HEK293 (cell line): ENCODE measurements at regions not wholly inside any gene's neighbourhood (a gene's known extent, or its start where the extent isn't known, plus 50 kb on each side); places are given as distances from the start of the nearest gene placed in this dataset.

Source experiments
- CTCF ChIA-PET: fragments of 350-600 bp; formaldehyde crosslinking; extraction: SDS; loops from one replicate; lab custom pipeline; 2021; ENCODE audit warnings: antibody characterized with exemption; lab: Yijun Ruan, JAX
- POLR2A ChIA-PET: fragments of 300-600 bp; formaldehyde crosslinking; extraction: SDS; loops from one replicate; lab custom pipeline; 2020; ENCODE audit warnings: antibody characterized with exemption, inconsistent platforms; lab: Yijun Ruan, JAX
- H3K27ac ChIP-seq: fragments of 200-500 bp; sonication (Bioruptor generic); 2 replicates; pipeline ENCODE4 v1.5.1; 2014; ENCODE audit warnings: low read depth, low read length, control low read depth, inconsistent platforms; ENCODE audit errors: extremely low read depth
- H3K36me3 ChIP-seq, 2 experiments: fragments of 200-500 bp in 1 of 2; sonication (Bioruptor generic) in 1 of 2; 1 replicate in 1 of 2; 2 replicates in 1 of 2; pipeline ENCODE4 v1.5.1; 2014 to 2017; ENCODE audit warnings: inconsistent platforms in 2 of 2, low read length in 2 of 2; ENCODE audit not compliant: control insufficient read depth in 2 of 2, insufficient read depth in 1 of 2
- H3K4me1 ChIP-seq: fragments of 200-500 bp; sonication (Bioruptor generic); 2 replicates; pipeline ENCODE4 v1.5.1; 2014; ENCODE audit warnings: mild to moderate bottlenecking, low read length, inconsistent platforms; ENCODE audit not compliant: control insufficient read depth, insufficient read depth
- H3K4me3 ChIP-seq: 2 replicates; pipeline ENCODE4 v1.5.1; 2011; ENCODE audit warnings: low read depth, mild to moderate bottlenecking, control low read depth, low read length, moderate library complexity
- H3K9me3 ChIP-seq: fragments of 200-500 bp; sonication (Bioruptor generic); 2 replicates; pipeline ENCODE4 v1.5.1; 2014; ENCODE audit warnings: low read depth, low read length, inconsistent platforms; ENCODE audit not compliant: control insufficient read depth, insufficient read depth
- BCL11B ChIP-seq: fragments of 450-650 bp; formaldehyde crosslinking; IDR thresholded peaks from 2 replicates; pipeline ENCODE4 v1.5.1; 2016; ENCODE audit warnings: low read depth, missing biosample characterization, missing genetic modification characterization
- SALL2 ChIP-seq: fragments of 450-650 bp; formaldehyde crosslinking; IDR thresholded peaks from 2 replicates; pipeline ENCODE4 v1.5.0; 2017; ENCODE audit warnings: missing biosample characterization, mild to moderate bottlenecking, missing genetic modification characterization, borderline replicate concordance
- ZBTB48 ChIP-seq: fragments of 450-650 bp; formaldehyde crosslinking; IDR thresholded peaks from 2 replicates; pipeline ENCODE4 v1.5.1; 2016; ENCODE audit warnings: missing biosample characterization, missing genetic modification characterization
- ZNF114 ChIP-seq: fragments of 450-650 bp; formaldehyde crosslinking; IDR thresholded peaks from 2 replicates; pipeline ENCODE4 v1.5.0; 2017; ENCODE audit warnings: missing biosample characterization, missing genetic modification characterization
- ZNF133 ChIP-seq: fragments of 450-650 bp; formaldehyde crosslinking; IDR thresholded peaks from 2 replicates; pipeline ENCODE4 v1.5.1; 2016; ENCODE audit warnings: missing biosample characterization, missing genetic modification characterization
- ZNF248 ChIP-seq: fragments of 450-650 bp; formaldehyde crosslinking; IDR thresholded peaks from 2 replicates; pipeline ENCODE4 v1.5.1; 2017; ENCODE audit warnings: missing biosample characterization, missing genetic modification characterization
- ZNF274 ChIP-seq, 2 experiments: fragments of 200-500 bp in 1 of 2; fragments of 450-650 bp in 1 of 2; sonication (Bioruptor generic) in 1 of 2; formaldehyde crosslinking in 1 of 2; IDR thresholded peaks; 2 replicates each; pipeline versions ENCODE4 v1.5.1 to v1.6.1; 2014 to 2016; ENCODE audit warnings: borderline replicate concordance in 1 of 2, inconsistent platforms in 1 of 2, low read length in 1 of 2, missing biosample characterization in 1 of 2, missing genetic modification characterization in 1 of 2
- ZNF391 ChIP-seq: fragments of 450-650 bp; formaldehyde crosslinking; IDR thresholded peaks from 2 replicates; pipeline ENCODE4 v1.5.1; 2016; ENCODE audit warnings: low read depth, missing biosample characterization, missing genetic modification characterization, borderline replicate concordance
- ZNF433 ChIP-seq: fragments of 450-650 bp; formaldehyde crosslinking; IDR thresholded peaks from 2 replicates; pipeline ENCODE4 v1.5.1; 2016; ENCODE audit warnings: missing biosample characterization, missing genetic modification characterization, low read depth
- ZNF473 ChIP-seq: fragments of 450-650 bp; formaldehyde crosslinking; IDR thresholded peaks from 2 replicates; pipeline ENCODE4 v1.5.1; 2017; ENCODE audit warnings: missing biosample characterization, missing genetic modification characterization
- ZNF580 ChIP-seq: fragments of 450-650 bp; formaldehyde crosslinking; IDR thresholded peaks from 2 replicates; pipeline ENCODE4 v1.5.1; 2016; ENCODE audit warnings: missing biosample characterization, missing genetic modification characterization
- ZNF600 ChIP-seq: fragments of 450-650 bp; formaldehyde crosslinking; IDR thresholded peaks from 2 replicates; pipeline ENCODE4 v1.5.1; 2016; ENCODE audit warnings: missing biosample characterization, missing genetic modification characterization
- ZNF654 ChIP-seq: fragments of 450-650 bp; formaldehyde crosslinking; IDR thresholded peaks from 2 replicates; pipeline ENCODE4 v1.5.1; 2016; ENCODE audit warnings: low read depth, missing biosample characterization, missing genetic modification characterization
- ZNF747 ChIP-seq: fragments of 450-650 bp; formaldehyde crosslinking; IDR thresholded peaks from 2 replicates; pipeline ENCODE4 v1.5.1; 2016; ENCODE audit warnings: missing biosample characterization, missing genetic modification characterization
- ZNF76 ChIP-seq: fragments of 450-650 bp; formaldehyde crosslinking; IDR thresholded peaks from 2 replicates; pipeline ENCODE4; 2016; ENCODE audit warnings: low read depth, missing biosample characterization, missing genetic modification characterization, borderline replicate concordance
- ZNF776 ChIP-seq: fragments of 450-650 bp; formaldehyde crosslinking; IDR thresholded peaks from 2 replicates; pipeline ENCODE4 v1.5.0; 2017; ENCODE audit warnings: missing biosample characterization, missing genetic modification characterization, borderline replicate concordance
- ZNF792 ChIP-seq: fragments of 450-650 bp; formaldehyde crosslinking; IDR thresholded peaks from 2 replicates; pipeline ENCODE4 v1.5.1; 2016; ENCODE audit warnings: missing biosample characterization, missing genetic modification characterization
- TF ChIP-seq, protein P1 (sequence below): fragments of 450-650 bp; formaldehyde crosslinking; IDR thresholded peaks from 2 replicates; pipeline ENCODE4 v1.5.1; 2017; ENCODE audit warnings: missing biosample characterization, missing genetic modification characterization
- TF ChIP-seq, protein P2 (sequence below): fragments of 450-650 bp; formaldehyde crosslinking; IDR thresholded peaks from 2 replicates; pipeline ENCODE4 v1.5.1; 2016; ENCODE audit warnings: missing biosample characterization, missing genetic modification characterization, borderline replicate concordance
- TF ChIP-seq, protein P3 (sequence below): fragments of 450-650 bp; formaldehyde crosslinking; IDR thresholded peaks from 2 replicates; pipeline ENCODE4 v1.5.1; 2016; ENCODE audit warnings: missing biosample characterization, missing genetic modification characterization, borderline replicate concordance
- TF ChIP-seq, protein P4 (sequence below): fragments of 450-650 bp; formaldehyde crosslinking; IDR thresholded peaks from 2 replicates; pipeline ENCODE4 v1.5.1; 2016; ENCODE audit warnings: missing biosample characterization, missing genetic modification characterization

DNA sequence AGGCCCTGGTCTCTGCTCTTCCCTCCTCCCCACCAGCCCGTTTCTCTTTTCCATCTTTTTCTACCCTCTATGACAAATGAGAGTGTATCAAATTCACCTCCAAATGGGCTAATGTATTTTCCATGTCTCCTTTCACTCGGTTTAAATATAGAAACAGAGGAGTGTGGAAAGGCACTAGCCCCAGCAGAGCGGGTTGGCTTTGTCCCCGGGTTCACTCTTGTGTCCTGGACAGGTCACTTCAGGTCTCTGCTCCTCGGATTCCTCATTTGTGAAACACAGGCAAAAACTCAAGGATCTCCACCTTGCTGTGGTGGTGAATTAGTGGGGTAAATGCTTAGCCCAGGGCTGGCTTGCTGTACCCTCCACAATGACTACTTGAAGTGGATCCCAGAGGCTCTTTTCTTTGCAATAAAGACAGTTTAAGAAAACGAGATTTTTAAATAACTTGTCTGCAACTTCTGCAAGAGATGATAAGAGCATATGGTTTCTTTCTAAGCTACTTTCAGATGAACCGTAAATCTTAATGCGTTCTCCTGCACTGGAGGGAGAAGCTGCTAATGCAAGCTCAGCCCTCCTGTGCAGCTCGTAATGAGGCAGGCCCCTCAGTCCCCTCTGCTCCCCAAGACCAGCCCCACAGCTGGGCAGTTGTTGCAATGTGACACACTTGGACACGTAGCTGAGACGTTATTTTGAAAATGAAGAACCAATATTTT is 292.9 kb downstream of the THBS2 start:
- no peaks in the 10 kb centered on the region for H3K36me3 ChIP-seq
- H3K27ac ChIP-seq = no peak overlapping the region
- no peaks in the 10 kb centered on the region; the same call in 1 of the 2 replicates for H3K9me3 ChIP-seq
- POLR2A ChIA-PET = no interaction called here
- H3K4me3 ChIP-seq = no peak overlapping the region
- TF ChIP-seq BCL11B (tag by site-specific recombination) (no peak), ZNF600 (no peak), ZNF76 (tag by site-specific recombination) (no peak), ZNF473 (tag by site-specific recombination) (no peak), ZNF776 (tag by site-specific recombination) (no peak), ZNF248 (no peak), ZNF274 (IDR thresholded peaks at IDR 0.05; ENCODE audit: low read length) (no peak), ZNF274 (tag by site-specific recombination; IDR thresholded peaks at IDR 0.05; ENCODE audit: borderline replicate concordance) (no peak), SALL2 (no peak), ZNF391 (tag by site-specific recombination) (no peak), ZNF114 (tag by site-specific recombination) (no peak)
- TF ChIP-seq, protein P1, sequence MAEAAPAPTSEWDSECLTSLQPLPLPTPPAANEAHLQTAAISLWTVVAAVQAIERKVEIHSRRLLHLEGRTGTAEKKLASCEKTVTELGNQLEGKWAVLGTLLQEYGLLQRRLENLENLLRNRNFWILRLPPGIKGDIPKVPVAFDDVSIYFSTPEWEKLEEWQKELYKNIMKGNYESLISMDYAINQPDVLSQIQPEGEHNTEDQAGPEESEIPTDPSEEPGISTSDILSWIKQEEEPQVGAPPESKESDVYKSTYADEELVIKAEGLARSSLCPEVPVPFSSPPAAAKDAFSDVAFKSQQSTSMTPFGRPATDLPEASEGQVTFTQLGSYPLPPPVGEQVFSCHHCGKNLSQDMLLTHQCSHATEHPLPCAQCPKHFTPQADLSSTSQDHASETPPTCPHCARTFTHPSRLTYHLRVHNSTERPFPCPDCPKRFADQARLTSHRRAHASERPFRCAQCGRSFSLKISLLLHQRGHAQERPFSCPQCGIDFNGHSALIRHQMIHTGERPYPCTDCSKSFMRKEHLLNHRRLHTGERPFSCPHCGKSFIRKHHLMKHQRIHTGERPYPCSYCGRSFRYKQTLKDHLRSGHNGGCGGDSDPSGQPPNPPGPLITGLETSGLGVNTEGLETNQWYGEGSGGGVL (tag by site-specific recombination) = no peak
- TF ChIP-seq, protein P2, sequence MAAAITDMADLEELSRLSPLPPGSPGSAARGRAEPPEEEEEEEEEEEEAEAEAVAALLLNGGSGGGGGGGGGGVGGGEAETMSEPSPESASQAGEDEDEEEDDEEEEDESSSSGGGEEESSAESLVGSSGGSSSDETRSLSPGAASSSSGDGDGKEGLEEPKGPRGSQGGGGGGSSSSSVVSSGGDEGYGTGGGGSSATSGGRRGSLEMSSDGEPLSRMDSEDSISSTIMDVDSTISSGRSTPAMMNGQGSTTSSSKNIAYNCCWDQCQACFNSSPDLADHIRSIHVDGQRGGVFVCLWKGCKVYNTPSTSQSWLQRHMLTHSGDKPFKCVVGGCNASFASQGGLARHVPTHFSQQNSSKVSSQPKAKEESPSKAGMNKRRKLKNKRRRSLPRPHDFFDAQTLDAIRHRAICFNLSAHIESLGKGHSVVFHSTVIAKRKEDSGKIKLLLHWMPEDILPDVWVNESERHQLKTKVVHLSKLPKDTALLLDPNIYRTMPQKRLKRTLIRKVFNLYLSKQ (tag by site-specific recombination) = no peak
- CTCF ChIA-PET = interaction anchor here (0.5 to 1.3 kb wide), 3 partner anchors 89 to 871 kb away, joined by 3 to 4 read pairs (median 3); no protein-coding TSS in a partner anchor
- no peaks in the 10 kb centered on the region for H3K4me1 ChIP-seq

- ChIA-PET CTCF (interaction anchor here (0.6 to 1.3 kb wide), 6 partner anchors 64 to 1570 kb away, joined by 3 to 6 read pairs (median 4); no protein-coding TSS in a partner anchor), POLR2A (no interaction called here)
- H3K9me3 ChIP-seq = no peaks in the 10 kb centered on the region
- H3K4me1 ChIP-seq = no peaks in the 10 kb centered on the region
- H3K36me3 ChIP-seq = no peaks in the 10 kb centered on the region
- H3K4me3 ChIP-seq = no peak overlapping the region
- H3K27ac ChIP-seq = no peak overlapping the region
- no peak for TF ChIP-seq ZNF433
- TF ChIP-seq, protein P3, sequence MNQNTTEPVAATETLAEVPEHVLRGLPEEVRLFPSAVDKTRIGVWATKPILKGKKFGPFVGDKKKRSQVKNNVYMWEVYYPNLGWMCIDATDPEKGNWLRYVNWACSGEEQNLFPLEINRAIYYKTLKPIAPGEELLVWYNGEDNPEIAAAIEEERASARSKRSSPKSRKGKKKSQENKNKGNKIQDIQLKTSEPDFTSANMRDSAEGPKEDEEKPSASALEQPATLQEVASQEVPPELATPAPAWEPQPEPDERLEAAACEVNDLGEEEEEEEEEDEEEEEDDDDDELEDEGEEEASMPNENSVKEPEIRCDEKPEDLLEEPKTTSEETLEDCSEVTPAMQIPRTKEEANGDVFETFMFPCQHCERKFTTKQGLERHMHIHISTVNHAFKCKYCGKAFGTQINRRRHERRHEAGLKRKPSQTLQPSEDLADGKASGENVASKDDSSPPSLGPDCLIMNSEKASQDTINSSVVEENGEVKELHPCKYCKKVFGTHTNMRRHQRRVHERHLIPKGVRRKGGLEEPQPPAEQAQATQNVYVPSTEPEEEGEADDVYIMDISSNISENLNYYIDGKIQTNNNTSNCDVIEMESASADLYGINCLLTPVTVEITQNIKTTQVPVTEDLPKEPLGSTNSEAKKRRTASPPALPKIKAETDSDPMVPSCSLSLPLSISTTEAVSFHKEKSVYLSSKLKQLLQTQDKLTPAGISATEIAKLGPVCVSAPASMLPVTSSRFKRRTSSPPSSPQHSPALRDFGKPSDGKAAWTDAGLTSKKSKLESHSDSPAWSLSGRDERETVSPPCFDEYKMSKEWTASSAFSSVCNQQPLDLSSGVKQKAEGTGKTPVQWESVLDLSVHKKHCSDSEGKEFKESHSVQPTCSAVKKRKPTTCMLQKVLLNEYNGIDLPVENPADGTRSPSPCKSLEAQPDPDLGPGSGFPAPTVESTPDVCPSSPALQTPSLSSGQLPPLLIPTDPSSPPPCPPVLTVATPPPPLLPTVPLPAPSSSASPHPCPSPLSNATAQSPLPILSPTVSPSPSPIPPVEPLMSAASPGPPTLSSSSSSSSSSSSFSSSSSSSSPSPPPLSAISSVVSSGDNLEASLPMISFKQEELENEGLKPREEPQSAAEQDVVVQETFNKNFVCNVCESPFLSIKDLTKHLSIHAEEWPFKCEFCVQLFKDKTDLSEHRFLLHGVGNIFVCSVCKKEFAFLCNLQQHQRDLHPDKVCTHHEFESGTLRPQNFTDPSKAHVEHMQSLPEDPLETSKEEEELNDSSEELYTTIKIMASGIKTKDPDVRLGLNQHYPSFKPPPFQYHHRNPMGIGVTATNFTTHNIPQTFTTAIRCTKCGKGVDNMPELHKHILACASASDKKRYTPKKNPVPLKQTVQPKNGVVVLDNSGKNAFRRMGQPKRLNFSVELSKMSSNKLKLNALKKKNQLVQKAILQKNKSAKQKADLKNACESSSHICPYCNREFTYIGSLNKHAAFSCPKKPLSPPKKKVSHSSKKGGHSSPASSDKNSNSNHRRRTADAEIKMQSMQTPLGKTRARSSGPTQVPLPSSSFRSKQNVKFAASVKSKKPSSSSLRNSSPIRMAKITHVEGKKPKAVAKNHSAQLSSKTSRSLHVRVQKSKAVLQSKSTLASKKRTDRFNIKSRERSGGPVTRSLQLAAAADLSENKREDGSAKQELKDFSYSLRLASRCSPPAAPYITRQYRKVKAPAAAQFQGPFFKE (tag by site-specific recombination) = no peak
- TF ChIP-seq ZNF747 = no peak
- TF ChIP-seq ZBTB48 (tag by site-specific recombination) = no peak
- no peak for TF ChIP-seq ZNF133 (tag by site-specific recombination)
- TF ChIP-seq ZNF580 (tag by site-specific recombination) = no peak
- TF ChIP-seq, protein P4, sequence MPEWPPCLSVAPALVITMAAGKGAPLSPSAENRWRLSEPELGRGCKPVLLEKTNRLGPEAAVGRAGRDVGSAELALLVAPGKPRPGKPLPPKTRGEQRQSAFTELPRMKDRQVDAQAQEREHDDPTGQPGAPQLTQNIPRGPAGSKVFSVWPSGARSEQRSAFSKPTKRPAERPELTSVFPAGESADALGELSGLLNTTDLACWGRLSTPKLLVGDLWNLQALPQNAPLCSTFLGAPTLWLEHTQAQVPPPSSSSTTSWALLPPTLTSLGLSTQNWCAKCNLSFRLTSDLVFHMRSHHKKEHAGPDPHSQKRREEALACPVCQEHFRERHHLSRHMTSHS (tag by site-specific recombination) = no peak
- TF ChIP-seq ZNF792 (tag by site-specific recombination) = no peak
- no peak for TF ChIP-seq ZNF654 (tag by site-specific recombination)
Observed at GRCh38 chr6:168959696-168960095, 293.9 kb downstream of the THBS2 start.
